VCaP (cell line): ENCODE measurements at regions not wholly inside any gene's neighbourhood (a gene's known extent, or its start where the extent isn't known, plus 50 kb on each side); places are given as distances from the start of the nearest gene placed in this dataset.

Source experiments
- H3K27ac ChIP-seq: fragments of 450-650 bp; 2 replicates; pipeline ENCODE4 v1.5.1; 2017
- CTCF ChIP-seq: fragments of 450-650 bp; conservative IDR thresholded peaks from 2 replicates; pipeline ENCODE4 v1.5.1; 2017; ENCODE audit warnings: mild to moderate bottlenecking, moderate library complexity

- TF ChIP-seq CTCF = no peak
- H3K27ac ChIP-seq = no peak overlapping the region
Measured at GRCh38 chr1:82587371-82587770, 786.6 kb downstream of the ADGRL2 start.

- H3K27ac ChIP-seq = no peak overlapping the region
- no peak for TF ChIP-seq CTCF
Measured at GRCh38 chr1:82586473-82586872, 785.7 kb downstream of the ADGRL2 start.

- no peak overlapping the region for H3K27ac ChIP-seq
- TF ChIP-seq CTCF = no peak
Measured at GRCh38 chr1:82582347-82582746, 781.6 kb downstream of the ADGRL2 start.

- no peak overlapping the region for H3K27ac ChIP-seq
- no peak for TF ChIP-seq CTCF
Measured at GRCh38 chr1:82578086-82578726, 777.5 kb downstream of the ADGRL2 start.

DNA sequence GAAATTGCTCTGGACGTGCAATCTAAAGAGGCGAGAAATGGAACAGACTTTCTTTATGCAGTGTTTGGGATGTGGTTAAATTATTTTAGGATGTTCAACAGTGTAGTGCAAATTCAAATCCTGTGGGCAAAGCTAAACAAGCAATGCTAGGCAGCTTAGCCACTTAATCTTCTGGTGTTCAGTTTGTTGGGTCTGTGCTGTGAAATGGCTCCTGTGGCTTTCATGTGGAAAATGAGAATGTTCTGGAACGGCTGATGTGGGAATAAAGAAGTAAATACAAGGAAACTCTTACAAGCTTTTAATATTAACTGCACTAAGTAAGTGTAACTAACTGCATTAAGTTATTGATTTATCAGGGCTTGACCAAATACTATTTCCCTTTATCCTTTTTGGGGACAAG, 766.6 kb downstream of the ADGRL2 start:
- TF ChIP-seq CTCF = no peak
- no peak overlapping the region for H3K27ac ChIP-seq

DNA sequence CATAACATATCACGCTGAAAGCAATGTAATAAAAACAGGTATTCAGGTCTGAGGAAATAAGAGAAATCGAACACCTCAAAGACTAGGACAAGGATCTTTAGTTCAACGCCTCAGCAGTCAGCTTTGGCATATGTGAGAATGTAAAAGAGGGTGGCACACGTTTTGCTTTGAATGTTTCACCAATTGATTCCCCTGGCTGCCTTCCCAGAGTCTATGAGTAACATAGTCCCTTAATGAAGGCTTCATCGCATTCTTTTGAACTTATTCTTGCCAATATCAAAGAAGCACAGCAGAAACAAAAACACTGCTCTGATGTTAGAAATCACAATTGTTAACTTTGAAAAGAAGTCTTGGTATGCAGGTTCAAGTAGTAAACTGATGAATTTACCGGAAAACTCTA, 764.8 kb downstream of the ADGRL2 start:
- peak overlapping the region; percentile 67 for H3K27ac ChIP-seq
- TF ChIP-seq CTCF = no peak; the same call in 1 of the 2 replicates

DNA sequence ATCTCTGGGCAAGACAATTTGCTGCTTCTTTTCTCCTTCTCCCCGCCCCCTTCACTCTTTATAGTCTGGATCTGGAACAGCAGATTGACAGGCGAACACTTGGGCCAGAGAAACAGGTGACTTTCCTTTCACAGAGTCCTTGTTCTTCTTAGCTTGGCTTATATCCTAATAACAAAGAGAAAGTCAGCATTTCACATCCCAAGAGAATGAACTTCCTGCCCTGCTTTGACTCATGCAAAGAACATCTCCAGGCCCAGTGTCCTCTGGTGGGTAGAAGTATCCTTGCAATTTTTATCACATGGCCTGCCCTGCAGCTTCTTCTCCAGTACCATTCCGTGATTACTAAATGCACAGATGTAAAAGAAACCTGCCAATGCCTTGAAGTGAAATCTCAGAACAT, 764.4 kb downstream of the ADGRL2 start:
- peak overlapping the region; percentile 67 for H3K27ac ChIP-seq
- TF ChIP-seq CTCF = peak; percentile 22; the same call in 1 of the 2 replicates
